PFSK-1 (cell line): ENCODE measurements at regions not wholly inside any gene's neighbourhood (a gene's known extent, or its start where the extent isn't known, plus 50 kb on each side); places are given as distances from the start of the nearest gene placed in this dataset.

Experiments used
- FOXP2 ChIP-seq: optimal IDR thresholded peaks from 2 replicates; pipeline ENCODE3; 2011; ENCODE audit warnings: borderline replicate concordance, control low read depth, inconsistent platforms; ENCODE audit not compliant: insufficient read depth; ENCODE audit errors: extremely low read length, extremely low read depth
- POLR2AphosphoS5 ChIP-seq: IDR thresholded peaks from 2 replicates; pipeline ENCODE4 v1.6.1; 2012; ENCODE audit warnings: low read depth, mild to moderate bottlenecking, control low read depth, low read length, moderate library complexity
- REST ChIP-seq, 2 experiments: IDR thresholded peaks; 2 replicates each; pipeline versions ENCODE4 v1.6.1 to v1.8.0; 2011 to 2012; ENCODE audit warnings: low read depth in 2 of 2, low read length in 2 of 2, control low read depth in 1 of 2, inconsistent platforms in 1 of 2, mild to moderate bottlenecking in 1 of 2, moderate library complexity in 1 of 2; ENCODE audit not compliant: insufficient read depth in 1 of 2
- SIN3A ChIP-seq: IDR thresholded peaks from 2 replicates; pipeline ENCODE4 v1.6.1; 2012; ENCODE audit warnings: mild to moderate bottlenecking, low read length, moderate library complexity, borderline replicate concordance; ENCODE audit not compliant: insufficient read depth
- TAF1 ChIP-seq: IDR thresholded peaks from 2 replicates; pipeline ENCODE4 v1.6.1; 2012; ENCODE audit warnings: low read length, control low read depth, borderline replicate concordance; ENCODE audit not compliant: insufficient read depth

GRCh38 chr3:5717254-5717653 is 529.7 kb downstream of the EDEM1 start:
- TF ChIP-seq FOXP2 (no peak), REST (IDR thresholded peaks at IDR 0.05; ENCODE audit: insufficient read depth in 1 of 2, low read depth in 2 of 2, low read length in 2 of 2) (no peak), TAF1 (no peak), SIN3A (no peak), POLR2AphosphoS5 (no peak)

- no peak for TF ChIP-seq POLR2AphosphoS5
- TF ChIP-seq SIN3A, result no peak
- no peak for TF ChIP-seq TAF1
- TF ChIP-seq FOXP2, result no peak
- no peak for TF ChIP-seq REST (IDR thresholded peaks at IDR 0.05; ENCODE audit: insufficient read depth in 1 of 2, low read depth in 2 of 2, low read length in 2 of 2)
These were observed 538.3 kb downstream of the EDEM1 start for GRCh38 chr3:5725801-5726200.

- TF ChIP-seq POLR2AphosphoS5, result no peak
- no peak for TF ChIP-seq FOXP2
These were observed 539.1 kb downstream of the EDEM1 start for GRCh38 chr3:5726621-5727020.

- TF ChIP-seq TAF1 (no peak), FOXP2 (no peak), REST (IDR thresholded peaks at IDR 0.05; ENCODE audit: insufficient read depth in 1 of 2, low read depth in 2 of 2, low read length in 2 of 2) (no peak), POLR2AphosphoS5 (no peak), SIN3A (no peak)
These were observed 540.4 kb downstream of the EDEM1 start for GRCh38 chr3:5727743-5728484.

- TF ChIP-seq POLR2AphosphoS5 (no peak), FOXP2 (no peak), TAF1 (no peak), SIN3A (no peak), REST (IDR thresholded peaks at IDR 0.05; ENCODE audit: insufficient read depth in 1 of 2, low read depth in 2 of 2, low read length in 2 of 2) (no peak)
These were observed 542.3 kb downstream of the EDEM1 start for GRCh38 chr3:5729852-5730251.
